WI38 (cell line): ENCODE measurements at regions not wholly inside any gene's neighbourhood (a gene's known extent, or its start where the extent isn't known, plus 50 kb on each side); places are given as distances from the start of the nearest gene placed in this dataset.

Experiments
- H3K4me3 ChIP-seq: 2 replicates; pipeline ENCODE4 v1.5.1; 2011; ENCODE audit warnings: low read depth, mild to moderate bottlenecking, control low read depth, low read length
- TF ChIP-seq, protein P1 (sequence below): IDR thresholded peaks from 2 replicates; pipeline ENCODE4 v1.5.1; 2012; ENCODE audit warnings: low read depth, mild to moderate bottlenecking, control low read depth, low read length

DNA sequence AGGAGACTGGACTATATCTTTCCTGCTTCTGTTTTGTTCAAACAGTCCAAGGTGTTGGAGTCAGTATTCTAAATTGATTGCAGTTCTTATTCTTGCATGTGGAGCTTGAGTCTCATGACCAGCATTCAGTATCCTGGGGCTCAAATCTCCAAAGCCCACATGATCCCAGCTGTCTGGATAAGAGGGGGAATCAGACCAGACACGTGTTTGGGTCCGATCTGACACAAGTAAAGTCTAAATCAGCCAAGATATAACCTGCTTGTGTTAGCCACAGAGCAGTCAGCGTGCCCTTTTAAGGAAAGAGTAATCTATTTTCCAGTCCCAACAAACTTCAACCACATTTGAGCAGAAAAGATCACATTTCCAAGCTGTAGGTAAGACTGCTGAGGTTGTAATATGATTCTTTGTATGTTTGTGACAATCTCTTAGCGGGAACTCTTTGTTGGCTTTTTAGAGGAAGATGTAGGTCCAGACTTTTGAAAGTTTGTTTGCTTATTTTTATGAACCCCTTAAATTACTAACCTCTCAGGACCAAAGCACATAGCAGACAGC lies 334.6 kb downstream of the SLC4A3 start:
- TF ChIP-seq, protein P1, sequence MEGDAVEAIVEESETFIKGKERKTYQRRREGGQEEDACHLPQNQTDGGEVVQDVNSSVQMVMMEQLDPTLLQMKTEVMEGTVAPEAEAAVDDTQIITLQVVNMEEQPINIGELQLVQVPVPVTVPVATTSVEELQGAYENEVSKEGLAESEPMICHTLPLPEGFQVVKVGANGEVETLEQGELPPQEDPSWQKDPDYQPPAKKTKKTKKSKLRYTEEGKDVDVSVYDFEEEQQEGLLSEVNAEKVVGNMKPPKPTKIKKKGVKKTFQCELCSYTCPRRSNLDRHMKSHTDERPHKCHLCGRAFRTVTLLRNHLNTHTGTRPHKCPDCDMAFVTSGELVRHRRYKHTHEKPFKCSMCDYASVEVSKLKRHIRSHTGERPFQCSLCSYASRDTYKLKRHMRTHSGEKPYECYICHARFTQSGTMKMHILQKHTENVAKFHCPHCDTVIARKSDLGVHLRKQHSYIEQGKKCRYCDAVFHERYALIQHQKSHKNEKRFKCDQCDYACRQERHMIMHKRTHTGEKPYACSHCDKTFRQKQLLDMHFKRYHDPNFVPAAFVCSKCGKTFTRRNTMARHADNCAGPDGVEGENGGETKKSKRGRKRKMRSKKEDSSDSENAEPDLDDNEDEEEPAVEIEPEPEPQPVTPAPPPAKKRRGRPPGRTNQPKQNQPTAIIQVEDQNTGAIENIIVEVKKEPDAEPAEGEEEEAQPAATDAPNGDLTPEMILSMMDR, result no peak
- no peak overlapping the region for H3K4me3 ChIP-seq

DNA sequence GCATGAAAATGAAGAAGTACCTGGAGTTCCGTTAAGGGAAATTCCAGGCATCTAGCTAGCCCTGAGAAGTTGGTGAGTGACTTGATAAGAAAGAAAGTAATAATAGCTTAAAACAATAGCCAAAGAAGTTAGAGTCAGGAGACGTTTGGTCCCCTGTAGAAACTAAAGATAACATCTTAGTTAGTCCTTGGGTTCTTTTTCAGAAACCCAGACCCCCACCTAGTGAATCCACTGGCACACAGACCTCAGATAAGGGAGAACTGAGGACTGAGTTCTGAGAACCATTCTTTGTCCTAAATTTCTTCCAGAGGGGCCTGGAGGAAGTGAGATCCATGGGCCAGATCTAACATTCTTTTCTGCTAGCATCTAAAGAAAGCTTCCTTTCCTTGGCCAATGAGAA lies 335.4 kb downstream of the SLC4A3 start:
- TF ChIP-seq, protein P1, result no peak

DNA sequence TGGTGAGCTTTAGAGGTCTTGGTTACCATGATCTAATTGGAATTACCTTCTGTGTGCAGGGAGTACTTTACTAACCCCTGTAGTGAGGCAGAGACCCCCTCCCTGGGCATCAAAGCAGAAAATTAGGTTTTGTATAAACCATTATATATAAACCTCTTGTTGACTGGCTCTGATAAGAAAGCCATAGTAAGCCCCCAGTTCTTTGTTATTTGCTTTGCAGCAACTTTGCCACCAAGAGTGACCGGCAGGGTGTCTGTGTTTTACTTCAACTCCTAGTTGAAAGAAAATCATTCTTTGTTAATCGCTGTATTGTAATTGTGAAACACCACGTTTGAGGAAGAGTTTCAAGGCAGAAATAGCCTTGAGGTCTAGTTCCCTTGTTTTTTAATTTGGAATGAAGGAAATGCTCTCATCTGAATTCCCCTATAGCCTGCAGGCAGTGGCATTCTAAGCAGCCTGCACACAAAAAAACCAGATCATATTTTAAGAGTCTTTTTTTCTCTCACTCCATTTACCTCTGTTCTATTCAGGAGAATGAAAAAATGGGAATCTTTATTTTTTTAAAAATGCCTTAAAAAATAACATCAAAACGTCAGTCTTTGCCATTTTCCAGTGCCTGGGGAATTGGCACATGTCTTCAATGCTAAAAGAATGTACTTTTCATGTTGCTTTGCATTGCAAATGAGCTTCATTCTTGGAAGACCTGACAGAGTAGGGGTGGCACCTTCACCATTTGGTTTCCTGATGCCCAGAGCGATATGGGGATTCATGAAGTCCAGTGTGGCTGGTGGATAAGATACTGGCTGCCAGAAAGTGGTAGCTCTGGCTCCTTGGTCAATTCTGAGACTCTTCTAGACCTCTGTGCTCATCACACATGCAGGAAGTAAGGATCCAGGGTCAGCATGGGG lies 338.1 kb downstream of the SLC4A3 start:
- TF ChIP-seq, protein P1, result no peak
- H3K4me3 ChIP-seq, result no peak overlapping the region

More for the DNA sequence above, 335.4 kb downstream of the SLC4A3 start:
- H3K4me3 ChIP-seq, result no peak overlapping the region

DNA sequence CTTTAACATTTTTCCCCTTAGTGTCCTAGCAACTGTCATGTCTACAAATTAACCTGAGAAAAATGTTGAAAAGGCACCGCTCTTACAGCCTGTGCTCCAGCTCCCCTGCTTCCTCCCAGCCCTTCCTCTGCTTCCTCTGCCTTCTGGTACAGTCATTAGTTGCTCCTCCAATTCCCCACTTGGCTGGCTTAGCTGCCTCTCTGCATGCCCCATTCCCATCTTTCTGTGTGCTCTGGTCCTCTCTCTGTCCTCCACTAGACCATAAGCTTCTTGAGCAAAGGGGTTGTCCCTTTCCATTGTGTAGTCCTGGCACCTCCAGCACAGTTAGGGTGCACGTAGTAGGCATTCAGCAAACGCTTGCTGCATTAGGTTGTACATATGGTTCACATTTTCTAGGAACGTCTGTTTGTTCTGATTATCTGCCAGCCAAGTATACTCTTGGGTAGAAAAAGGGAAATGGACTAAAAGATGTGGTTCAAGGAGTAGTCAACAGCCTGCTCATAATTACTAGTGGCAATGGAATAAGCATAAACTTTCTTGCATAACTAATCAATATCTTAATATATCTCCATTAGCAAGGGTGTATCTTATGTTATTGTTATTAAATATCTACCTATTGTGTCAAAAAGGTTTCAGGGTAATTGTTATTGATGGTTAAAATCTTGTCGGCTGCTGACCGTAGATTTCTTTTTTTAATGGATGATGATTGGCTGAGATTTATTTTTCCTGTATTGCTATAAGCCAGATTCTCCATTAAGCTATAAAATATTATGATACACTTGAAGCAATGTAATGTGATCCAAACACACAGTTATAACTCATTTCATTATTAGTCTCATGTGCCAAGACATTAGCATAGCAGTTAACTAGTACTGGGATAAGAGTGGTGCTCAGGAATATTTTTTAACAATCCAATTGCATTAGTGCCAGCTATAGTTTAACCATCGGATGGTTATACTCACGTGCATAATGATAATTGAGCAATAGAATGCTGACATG lies 340.1 kb downstream of the SLC4A3 start:
- TF ChIP-seq, protein P1, result no peak
- H3K4me3 ChIP-seq, result no peak overlapping the region

DNA sequence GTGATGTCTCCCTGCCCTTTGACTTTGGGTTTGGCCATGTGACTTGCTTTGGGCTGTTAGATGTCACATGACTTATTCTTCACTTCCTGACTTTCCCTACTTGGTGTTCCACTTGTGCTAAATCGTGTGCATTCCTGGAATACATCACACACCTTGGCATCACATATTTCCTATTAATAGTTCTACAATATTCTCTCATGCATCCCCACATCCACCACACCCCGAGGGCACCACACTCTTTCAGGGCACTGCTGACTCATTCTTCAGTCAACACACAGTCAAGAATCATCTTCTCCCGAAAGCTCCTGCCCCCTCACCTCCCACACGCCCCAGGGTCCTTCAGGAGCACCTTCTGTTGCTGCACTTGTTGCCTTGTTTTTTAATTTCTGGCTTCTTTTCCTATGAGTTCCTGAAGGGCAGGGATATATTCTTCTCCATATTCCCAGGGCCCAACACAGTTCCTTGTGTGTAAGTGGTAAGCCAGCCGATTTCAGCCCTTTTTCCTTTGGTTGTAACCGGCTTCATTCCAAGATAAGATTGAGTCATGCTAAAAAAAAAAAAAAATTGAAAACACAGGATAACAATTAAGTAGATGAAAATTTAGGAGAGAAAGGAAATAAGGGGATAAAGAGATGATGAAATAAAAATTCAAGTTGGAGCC lies 341.4 kb downstream of the SLC4A3 start:
- TF ChIP-seq, protein P1, result no peak
- no peak overlapping the region for H3K4me3 ChIP-seq

DNA sequence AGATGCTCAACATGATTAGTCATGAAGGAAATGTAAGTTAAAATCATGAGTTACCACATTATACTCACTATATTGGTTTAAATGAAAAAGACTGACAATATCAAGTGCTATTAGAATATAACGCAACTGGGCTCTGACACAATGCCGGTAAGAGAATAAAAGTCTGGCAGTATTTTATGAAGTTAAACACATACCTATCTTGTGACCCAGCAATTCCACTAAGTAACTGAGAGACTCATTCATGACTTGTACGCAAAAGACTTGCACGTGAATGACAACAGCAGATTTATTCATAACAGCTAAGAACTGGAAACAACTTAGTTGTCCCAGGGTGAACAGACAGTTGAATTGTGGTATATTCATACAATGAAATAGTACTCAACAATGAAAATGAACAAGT lies 342.1 kb downstream of the SLC4A3 start:
- TF ChIP-seq, protein P1, result no peak
- no peak overlapping the region for H3K4me3 ChIP-seq
